ENCODE measurements at regions not wholly inside any gene's neighbourhood (a gene's known extent, or its start where the extent isn't known, plus 50 kb on each side); places are given as distances from the start of the nearest gene placed in this dataset.

GRCh38 chr7:12909483-12909882 is 222.1 kb downstream of the ARL4A start:
- in situ Hi-C loops (cut with MboI) (no loop called here), intact Hi-C loops (cut with micrococcal nuclease; ENCODE audit: unreplicated experiment) (no loop called here)
- FAIRE-seq (no peak), ATAC-seq (no peak), DNase-seq (ENCODE audit: low read depth, low spot score) (no peak)
- Histone ChIP-seq H3K4me3 (no peak overlapping the region), H3K27me3 (replicated peaks in 1 of 2; ENCODE audit: control insufficient read depth in 2 of 2, insufficient read depth in 2 of 2, low read length in 1 of 2) (no peaks in the 10 kb centered on the region; a peak in 1 of 4 replicates), H2AFZ (ENCODE audit: control insufficient read depth, low read depth, low read length) (no peak overlapping the region), H3K27ac (ENCODE audit: control insufficient read depth, insufficient read depth) (no peak overlapping the region), H3K9ac (ENCODE audit: control insufficient read depth, insufficient read depth, low read length) (no peak overlapping the region), H3K4me2 (ENCODE audit: control insufficient read depth, insufficient read depth) (no peak overlapping the region), H3K36me3 (ENCODE audit: control insufficient read depth in 2 of 2, insufficient read depth in 2 of 2, low read length in 1 of 2) (no peaks in the 10 kb centered on the region), H4K20me1 (ENCODE audit: control insufficient read depth, insufficient read depth) (no peaks in the 10 kb centered on the region), H3K9me3 (replicated peaks; ENCODE audit: control insufficient read depth, insufficient read depth, low read length) (no peaks in the 10 kb centered on the region), H3K79me2 (ENCODE audit: control insufficient read depth, insufficient read depth, low read length) (no peaks in the 10 kb centered on the region), H3K4me1 (ENCODE audit: control insufficient read depth, insufficient read depth, low read length) (no peaks in the 10 kb centered on the region)
- 68% methylated on average over 1 of the region's 1 CpG for WGBS (ENCODE audit: insufficient coverage, insufficient replicate concordance, low lambda C conversion rate, missing lambda C conversion rate)
- ChIA-PET SMC1A (ENCODE audit: uncharacterized antibody, unreplicated experiment) (interaction anchor here (0.6 kb wide), 1 partner anchor 20 kb away, joined by 3 read pairs; no protein-coding TSS in a partner anchor), RAD21 (ENCODE audit: unreplicated experiment) (no interaction called here), POLR2A (no interaction called here), CTCF (no interaction called here)
- TF ChIP-seq SPI1 (IDR thresholded peaks at IDR 0.05; ENCODE audit: borderline replicate concordance, insufficient read depth, low read depth, low read length) (no peak), EP300 (IDR thresholded peaks at IDR 0.05; ENCODE audit: borderline replicate concordance in 1 of 2, control insufficient read depth in 1 of 2, low read depth in 2 of 2, low read length in 2 of 2) (no peak), ZZZ3 (IDR thresholded peaks at IDR 0.05; ENCODE audit: control insufficient read depth, insufficient read length, low read depth) (no peak)
- no TSS peak for BruUV-seq (replicated peaks)

DNA sequence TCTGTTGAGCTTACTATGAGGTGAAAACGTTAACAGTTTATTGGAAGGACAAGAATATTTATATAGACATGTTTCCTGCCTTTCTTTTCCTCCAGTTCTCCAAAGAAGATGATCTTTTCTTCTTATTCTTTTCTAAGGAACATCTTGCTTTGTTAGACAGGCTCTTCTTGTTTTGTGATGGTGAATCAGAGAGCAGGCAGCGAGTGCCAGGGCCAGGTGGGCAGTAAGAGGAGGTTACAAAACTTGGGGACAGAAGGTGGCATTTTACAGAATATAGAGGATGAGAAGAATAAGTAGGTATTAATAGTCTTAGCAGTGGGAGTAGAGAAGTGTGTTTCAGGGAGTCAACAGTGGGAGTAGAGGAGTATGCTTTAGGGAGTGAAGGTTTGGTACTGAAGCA is 223.6 kb downstream of the ARL4A start:
- no peak overlapping the region for H3K9ac ChIP-seq (ENCODE audit: control insufficient read depth, insufficient read depth, low read length)
- H3K4me1 ChIP-seq (ENCODE audit: control insufficient read depth, insufficient read depth, low read length) = no peaks in the 10 kb centered on the region
- ChIA-PET POLR2A (no interaction called here), CTCF (no interaction called here), RAD21 (ENCODE audit: unreplicated experiment) (no interaction called here), SMC1A (ENCODE audit: uncharacterized antibody, unreplicated experiment) (no interaction called here)
- TF ChIP-seq PRDM15 (CRISPR knock-in tag; IDR thresholded peaks at IDR 0.05) (no peak), ZZZ3 (IDR thresholded peaks at IDR 0.05; ENCODE audit: control insufficient read depth, insufficient read length, low read depth) (no peak), ZNF207 (IDR thresholded peaks at IDR 0.05; ENCODE audit: borderline replicate concordance) (no peak), JUNB (IDR thresholded peaks at IDR 0.05) (no peak), POLR2AphosphoS5 (IDR thresholded peaks at IDR 0.05; ENCODE audit: low read length) (no peak), SMARCA5 (IDR thresholded peaks at IDR 0.05) (no peak), CEBPB (IDR thresholded peaks at IDR 0.05; ENCODE audit: borderline replicate concordance in 1 of 2, low read depth in 2 of 2, low read length in 2 of 2) (no peak), ZNF24 (IDR thresholded peaks at IDR 0.05) (no peak), YBX1 (IDR thresholded peaks at IDR 0.05) (no peak), STAT3 (IDR thresholded peaks at IDR 0.05; ENCODE audit: low read depth, low read length) (no peak)
- DNase-seq (ENCODE audit: low read depth, low spot score) = no peak
- H4K20me1 ChIP-seq (ENCODE audit: control insufficient read depth, insufficient read depth) = no peaks in the 10 kb centered on the region
- no peak overlapping the region for H3K4me2 ChIP-seq (ENCODE audit: control insufficient read depth, insufficient read depth)
- no peaks in the 10 kb centered on the region for H3K9me3 ChIP-seq (replicated peaks; ENCODE audit: control insufficient read depth, insufficient read depth, low read length)
- intact Hi-C loops (cut with micrococcal nuclease; ENCODE audit: unreplicated experiment) = no loop called here
- H3K27ac ChIP-seq (ENCODE audit: control insufficient read depth, insufficient read depth) = no peak overlapping the region
- H3K36me3 ChIP-seq (ENCODE audit: control insufficient read depth in 2 of 2, insufficient read depth in 2 of 2, low read length in 1 of 2) = no peaks in the 10 kb centered on the region
- no peaks in the 10 kb centered on the region; a peak in 1 of 4 replicates for H3K27me3 ChIP-seq (replicated peaks in 1 of 2; ENCODE audit: control insufficient read depth in 2 of 2, insufficient read depth in 2 of 2, low read length in 1 of 2)
- BruUV-seq (replicated peaks) = no TSS peak
- no peak for FAIRE-seq
- ATAC-seq = no peak
- no peak overlapping the region for H3K4me3 ChIP-seq
- no peaks in the 10 kb centered on the region for H3K79me2 ChIP-seq (ENCODE audit: control insufficient read depth, insufficient read depth, low read length)
- no peak overlapping the region for H2AFZ ChIP-seq (ENCODE audit: control insufficient read depth, low read depth, low read length)
- WGBS (ENCODE audit: insufficient coverage, insufficient replicate concordance, low lambda C conversion rate, missing lambda C conversion rate) = 0% methylated on average over 2 of the region's 2 CpGs
- in situ Hi-C loops (cut with MboI) = no loop called here

Data from GM12878 (cell line).